AG09309 (cell line): ENCODE measurements at regions not wholly inside any gene's neighbourhood (a gene's known extent, or its start where the extent isn't known, plus 50 kb on each side); places are given as distances from the start of the nearest gene placed in this dataset.
"Not testable (repeated sequence)": the region's sequence is repeated elsewhere in the genome, so short reads cannot be mapped to it uniquely, and the experiment has no call there.

Experiments
- DNase-seq: peaks from one replicate; pipeline ENCODE4 v3.0.0-alpha.2; 2010; ENCODE audit warnings: low read depth
- H3K4me3 ChIP-seq: 2 replicates; pipeline ENCODE4 v1.5.1; 2011; ENCODE audit warnings: mild to moderate bottlenecking, low read depth, low read length, moderate library complexity; ENCODE audit not compliant: control insufficient read depth
- CTCF ChIP-seq: IDR thresholded peaks from 2 replicates; pipeline ENCODE4 v1.5.1; 2011; ENCODE audit warnings: mild to moderate bottlenecking, low read depth, low read length, inconsistent platforms; ENCODE audit not compliant: insufficient read depth, control insufficient read depth; ENCODE audit errors: missing control alignments

DNA sequence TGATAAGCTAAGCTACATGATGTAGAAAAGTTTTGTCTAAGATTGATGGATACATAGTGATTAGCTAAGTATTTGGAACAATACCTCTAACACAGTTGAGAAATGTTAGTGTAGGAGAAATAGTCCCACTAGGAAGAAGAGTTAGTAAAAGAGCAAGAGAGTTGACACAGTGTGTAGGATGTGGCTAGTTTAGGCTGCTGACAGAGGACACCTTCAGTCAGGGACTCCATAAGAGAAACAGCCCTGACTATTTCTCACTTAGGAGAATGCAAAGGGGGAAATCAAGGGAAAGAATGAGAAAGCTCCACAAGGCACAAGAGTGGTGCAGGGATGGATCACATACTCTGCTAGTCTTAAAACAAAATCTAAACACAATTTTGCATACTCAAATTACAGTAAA, 613.7 kb downstream of the SLC16A7 start:
- no peak overlapping the region for H3K4me3 ChIP-seq
- TF ChIP-seq CTCF = no peak
- no peak for DNase-seq

- TF ChIP-seq CTCF = no peak
- DNase-seq = no peak
- no peak overlapping the region for H3K4me3 ChIP-seq
Observed at GRCh38 chr12:60209933-60210332, 614.1 kb downstream of the SLC16A7 start.

DNA sequence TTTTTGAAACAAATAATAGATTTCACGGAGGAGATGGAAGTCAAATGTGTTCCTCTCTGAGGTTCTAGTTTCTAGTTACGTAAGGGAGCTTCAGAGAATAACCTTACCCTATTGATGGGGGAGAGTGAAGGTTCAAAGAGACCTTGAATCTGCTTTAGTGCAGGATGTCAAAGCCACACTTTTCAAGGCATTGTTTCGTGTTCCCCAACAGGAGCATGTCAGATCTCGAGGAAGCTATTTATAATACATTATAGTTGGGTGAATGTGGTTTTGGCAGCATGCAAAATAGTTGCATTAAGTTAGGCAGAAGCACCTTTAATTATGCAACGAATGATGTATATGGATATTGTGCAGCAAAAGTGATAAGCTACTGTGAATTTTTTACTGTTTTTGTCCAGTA, 614.9 kb downstream of the SLC16A7 start:
- no peak for TF ChIP-seq CTCF
- no peak for DNase-seq
- H3K4me3 ChIP-seq = no peak overlapping the region

DNA sequence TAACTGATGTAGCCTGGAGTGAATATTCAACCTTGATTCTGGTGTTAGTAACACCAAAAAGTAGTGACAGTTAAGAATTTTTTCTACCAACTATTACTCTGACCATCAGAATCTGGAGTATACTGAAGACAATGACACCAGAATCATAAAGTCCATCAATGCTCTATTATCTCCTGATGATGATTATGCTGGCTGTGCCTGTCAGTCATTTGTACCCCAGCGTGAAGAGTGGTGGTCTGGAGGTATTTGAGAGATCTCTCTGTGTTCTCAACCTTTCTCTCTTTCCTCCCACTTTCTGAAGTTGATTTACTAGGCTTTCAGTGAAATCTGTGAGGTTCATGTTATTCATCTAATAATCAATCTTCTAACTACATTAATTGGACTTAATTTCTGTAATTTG, 615.4 kb downstream of the SLC16A7 start:
- no peak for TF ChIP-seq CTCF
- H3K4me3 ChIP-seq = no peak overlapping the region
- no peak for DNase-seq

GRCh38 chr12:60212159-60213000, 616.6 kb downstream of the SLC16A7 start:
- TF ChIP-seq CTCF = no peak
- no peak for DNase-seq

DNA sequence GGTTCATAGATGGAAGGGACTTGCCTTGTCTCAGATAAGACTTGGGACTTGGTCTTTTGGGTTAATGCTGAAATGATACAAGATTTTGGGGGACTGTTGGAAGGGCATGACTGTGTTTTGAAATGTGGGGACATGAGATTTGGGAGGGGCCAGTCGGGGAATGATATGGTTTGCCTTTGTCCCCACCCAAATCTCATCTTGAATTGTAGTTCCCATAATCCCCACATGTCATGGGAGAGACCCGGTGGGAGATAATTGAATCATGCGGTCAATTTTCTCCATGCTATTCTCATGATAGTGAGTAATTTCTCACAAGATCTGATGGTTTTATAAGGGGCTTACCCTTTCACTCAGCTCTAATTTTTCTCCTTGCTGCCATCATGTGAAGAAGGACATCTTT, 617.4 kb downstream of the SLC16A7 start:
- not testable (repeated sequence) for DNase-seq, H3K4me3 ChIP-seq

More at GRCh38 chr12:60212159-60213000, 616.6 kb downstream of the SLC16A7 start:
- H3K4me3 ChIP-seq = no peak overlapping the region

DNA sequence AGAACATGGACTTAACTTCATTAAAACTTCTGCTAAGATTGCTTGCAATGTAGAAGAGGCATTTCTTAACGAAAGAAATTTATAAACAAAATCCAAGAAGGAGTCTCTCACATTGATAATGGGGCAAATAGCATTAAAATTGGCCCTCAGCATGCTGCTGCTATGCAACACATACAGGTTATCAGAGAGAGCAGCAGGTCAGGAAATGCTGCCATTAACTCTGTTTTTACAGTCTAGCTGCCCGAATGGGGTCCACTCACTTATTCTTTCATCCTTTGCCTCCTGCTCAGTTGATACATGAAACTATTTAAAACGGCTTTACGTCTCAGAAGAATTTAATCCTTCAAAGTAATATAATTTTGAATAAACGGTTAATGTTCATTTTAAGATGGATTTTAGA, 620.4 kb downstream of the SLC16A7 start:
- DNase-seq = no peak
- TF ChIP-seq CTCF = no peak
- no peak overlapping the region for H3K4me3 ChIP-seq
